ENCODE measurements at regions not wholly inside any gene's neighbourhood (a gene's known extent, or its start where the extent isn't known, plus 50 kb on each side); places are given as distances from the start of the nearest gene placed in this dataset.

- TF ChIP-seq POLR2A (IDR thresholded peaks at IDR 0.05; ENCODE audit: low read depth, low read length): no peak
- TF ChIP-seq TAF1 (IDR thresholded peaks at IDR 0.05; ENCODE audit: low read depth, low read length): no peak
- TF ChIP-seq POLR2AphosphoS5 (IDR thresholded peaks at IDR 0.05; ENCODE audit: low read depth, low read length): no peak
- TF ChIP-seq SPI1 (IDR thresholded peaks at IDR 0.05; ENCODE audit: low read depth, low read length): no peak
Observed at GRCh38 chr2:240358821-240359397, 76.6 kb upstream of the GPC1 start.
